HG03280 (cell line): ENCODE measurements at regions not wholly inside any gene's neighbourhood (a gene's known extent, or its start where the extent isn't known, plus 50 kb on each side); places are given as distances from the start of the nearest gene placed in this dataset.

Experiments used
- ATAC-seq: cut with Tn5 transposase; IDR thresholded peaks from one replicate; pipeline ENCODE4 v1.9.1; 2021; ENCODE audit warnings: mild to moderate bottlenecking, moderate library complexity; ENCODE audit not compliant: unreplicated experiment

DNA sequence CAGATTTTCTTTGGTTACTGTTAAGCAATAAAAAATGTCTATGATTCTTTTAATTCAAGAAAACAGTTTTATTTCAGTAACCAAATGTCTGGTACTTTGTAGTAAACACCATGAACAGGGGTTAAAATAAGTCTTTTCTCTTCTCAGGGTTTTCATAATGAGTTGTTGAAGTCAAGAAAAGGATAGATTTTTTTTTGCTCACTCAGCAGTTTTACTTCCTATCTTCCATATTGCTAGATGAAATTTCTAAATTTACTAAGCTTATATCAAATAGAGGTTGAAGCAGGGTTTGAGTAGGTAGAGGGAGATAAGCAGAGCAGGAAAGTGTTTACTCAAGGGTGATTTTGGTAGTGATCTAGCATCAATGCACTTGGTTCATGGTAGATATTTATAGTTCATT is 1031.3 kb downstream of the C4orf33 start:
- no peak for ATAC-seq

GRCh38 chr4:130131536-130131935 is 1035.6 kb downstream of the C4orf33 start:
- ATAC-seq, result no peak

DNA sequence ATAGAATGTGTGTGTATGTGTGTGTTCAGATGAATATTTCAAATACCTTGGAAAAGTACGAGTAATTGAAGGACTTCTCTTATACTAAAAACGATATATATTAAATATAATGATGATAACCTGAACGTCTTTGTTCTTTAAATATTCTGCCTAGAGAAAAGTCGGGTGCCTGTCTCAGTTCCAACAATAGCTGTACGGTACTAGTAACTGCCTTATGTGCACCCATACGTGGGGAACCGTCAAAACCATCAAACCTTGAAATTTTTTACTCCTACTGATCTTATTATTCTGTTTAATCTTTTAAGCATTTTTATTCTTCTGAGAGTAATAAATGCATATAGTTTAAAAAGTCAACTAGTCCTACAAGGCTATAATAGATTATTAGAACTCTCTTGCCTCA is 1045.7 kb downstream of the C4orf33 start:
- no peak for ATAC-seq

DNA sequence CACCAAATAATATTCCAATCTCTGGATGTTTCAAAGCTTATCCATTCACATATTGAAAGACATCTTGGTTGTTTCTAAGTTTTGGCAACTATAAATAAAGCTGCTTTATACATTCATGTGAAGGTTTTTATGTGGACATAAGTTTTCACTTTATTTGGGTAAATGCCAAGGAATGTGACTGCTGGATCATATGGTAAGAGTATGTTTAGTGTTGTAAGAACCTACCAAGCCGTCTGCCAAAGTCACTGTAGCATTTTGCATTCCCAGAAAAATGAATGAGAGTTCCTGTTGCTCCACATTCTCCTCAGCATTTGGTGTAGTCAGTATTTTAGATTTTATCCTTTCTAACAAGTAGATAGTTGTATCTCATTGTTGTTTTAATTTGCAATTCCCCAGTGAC is 1047.7 kb downstream of the C4orf33 start:
- no peak for ATAC-seq

- ATAC-seq, result no peak
These were observed 1050.8 kb downstream of the C4orf33 start for GRCh38 chr4:130146773-130147172.

- ATAC-seq, result no peak
These were observed 1051.7 kb downstream of the C4orf33 start for GRCh38 chr4:130147641-130148040.

- ATAC-seq, result no peak
These were observed 1058.9 kb downstream of the C4orf33 start for GRCh38 chr4:130154901-130155300.

DNA sequence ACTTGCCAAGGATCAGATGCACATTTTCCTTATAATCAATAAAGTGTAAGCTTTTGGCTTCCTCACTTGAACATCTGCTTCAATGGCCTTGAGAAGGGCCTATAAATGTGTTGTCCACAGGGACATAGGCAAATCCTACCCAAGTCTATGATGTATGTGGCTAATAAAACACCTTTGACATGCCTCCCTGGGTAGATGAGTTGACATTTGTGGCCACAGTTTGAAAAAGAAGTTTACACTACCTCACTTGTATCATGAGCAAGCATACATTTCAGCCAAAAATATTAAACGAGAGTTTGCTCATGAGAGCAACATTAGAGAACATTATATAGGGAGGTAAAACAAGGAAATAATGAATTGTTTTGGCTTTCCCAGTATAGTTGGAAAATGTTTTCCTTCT is 1067.7 kb downstream of the C4orf33 start:
- ATAC-seq, result no peak

DNA sequence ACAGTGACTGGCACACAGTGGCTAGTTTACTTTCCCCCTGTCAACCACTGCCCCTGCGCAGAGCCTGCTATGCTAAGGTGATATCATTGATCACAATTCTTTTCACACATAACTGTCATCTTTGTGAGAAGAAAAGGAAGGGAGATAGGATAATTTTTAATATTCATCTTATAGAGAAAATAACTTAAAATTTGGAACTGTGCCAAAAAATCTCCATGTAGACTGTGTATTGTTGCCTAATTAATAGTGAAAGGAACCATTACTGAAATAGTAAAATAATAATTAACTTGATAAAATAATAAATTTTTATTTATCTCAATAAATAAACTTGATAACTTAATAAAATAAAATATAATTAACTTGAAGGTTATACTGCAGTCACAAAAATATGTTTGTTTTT is 1069.4 kb downstream of the C4orf33 start:
- ATAC-seq, result no peak

- no peak for ATAC-seq
These were observed 1076.2 kb downstream of the C4orf33 start for GRCh38 chr4:130172156-130172555.

DNA sequence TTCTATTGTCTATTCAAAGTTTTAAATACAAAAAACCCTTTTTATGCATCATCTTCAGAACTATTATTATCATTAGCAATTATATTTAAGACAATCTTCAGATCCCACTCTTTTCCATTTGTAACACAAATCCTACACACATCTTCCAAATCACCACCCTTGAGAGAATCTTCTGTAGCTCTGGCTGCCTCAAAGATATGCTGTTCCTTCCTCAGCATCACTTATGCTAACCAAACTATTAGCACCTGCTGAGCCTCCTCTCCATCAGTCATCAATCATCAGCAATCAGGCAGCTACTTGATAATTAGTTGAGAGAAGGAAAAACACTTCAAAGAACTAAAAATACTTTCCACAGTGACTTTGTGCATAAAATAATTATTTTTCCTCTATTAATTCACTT is 1082.2 kb downstream of the C4orf33 start:
- no peak for ATAC-seq

DNA sequence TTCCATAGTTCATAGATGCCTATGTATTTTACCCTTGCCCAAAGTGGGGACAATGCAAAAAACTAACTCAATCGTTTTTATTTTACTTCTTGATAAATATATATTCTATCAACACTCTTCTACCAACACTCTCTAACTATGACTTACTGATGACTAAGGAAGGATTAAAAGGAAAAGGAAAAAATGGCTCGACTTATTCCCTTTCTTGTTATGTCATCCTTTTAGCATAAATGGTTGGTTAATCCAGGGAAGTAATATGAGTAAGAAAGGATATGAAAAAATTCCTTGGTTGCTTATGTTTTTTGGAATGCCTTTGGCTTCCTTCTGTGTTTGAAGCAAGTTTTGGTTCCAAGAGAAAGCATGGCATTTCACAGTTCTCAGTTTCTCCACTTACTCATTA is 1087.1 kb downstream of the C4orf33 start:
- ATAC-seq, result no peak

DNA sequence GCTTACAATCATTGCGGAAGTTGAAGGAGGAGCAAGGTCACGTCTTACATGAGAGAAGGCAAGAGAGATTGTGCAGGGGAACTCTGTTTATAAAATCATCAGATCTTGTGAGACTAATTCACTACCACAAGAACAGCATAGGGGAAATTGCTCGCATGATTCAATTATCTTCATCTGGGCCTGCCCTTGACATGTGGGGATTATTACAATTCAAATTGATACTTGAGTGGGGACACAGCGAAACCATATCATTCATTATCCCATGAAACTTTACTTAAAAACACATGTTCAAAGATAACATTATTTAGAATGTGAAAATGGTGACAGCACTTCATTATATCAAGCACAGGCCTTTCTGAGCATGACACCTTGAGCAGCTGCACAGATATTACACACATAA is 1087.8 kb downstream of the C4orf33 start:
- ATAC-seq, result no peak

DNA sequence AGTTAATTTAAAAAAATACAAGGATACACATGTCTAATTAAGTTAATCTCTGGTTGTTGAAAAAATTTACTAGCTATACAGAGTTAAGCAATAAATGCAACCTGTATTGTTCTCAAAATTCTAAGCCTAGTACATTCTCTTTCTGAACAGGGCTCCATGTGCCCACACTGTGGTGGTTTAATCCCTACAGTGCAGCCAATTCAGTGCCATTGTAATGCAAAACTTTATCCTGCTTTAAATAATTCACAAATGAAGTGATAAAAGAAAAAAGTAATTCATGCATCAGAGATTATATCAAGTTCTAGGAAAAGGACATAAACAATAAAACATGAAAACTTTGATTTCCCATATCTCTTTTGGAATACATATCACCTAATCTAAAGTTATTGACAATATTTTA is 1089.2 kb downstream of the C4orf33 start:
- no peak for ATAC-seq

DNA sequence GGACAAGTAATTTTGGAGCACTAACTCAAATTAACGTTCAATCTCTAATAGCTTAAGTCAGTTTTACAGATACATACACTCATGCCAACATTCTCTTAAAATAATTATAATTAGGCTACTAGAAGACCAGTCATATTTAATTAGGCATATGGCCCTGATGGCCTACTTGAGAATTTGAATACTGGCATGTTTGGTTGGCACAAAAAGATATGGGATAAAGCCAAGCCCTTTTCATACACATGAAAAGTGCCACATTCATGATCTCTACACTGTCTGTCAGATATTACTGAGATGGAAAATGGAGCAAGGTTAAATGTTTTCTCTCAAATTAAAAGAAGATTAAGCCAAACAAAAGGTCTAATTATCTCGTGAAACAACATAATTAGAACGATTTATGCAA is 1091.0 kb downstream of the C4orf33 start:
- ATAC-seq, result no peak

GRCh38 chr4:130187587-130187986 is 1091.6 kb downstream of the C4orf33 start:
- no peak for ATAC-seq

DNA sequence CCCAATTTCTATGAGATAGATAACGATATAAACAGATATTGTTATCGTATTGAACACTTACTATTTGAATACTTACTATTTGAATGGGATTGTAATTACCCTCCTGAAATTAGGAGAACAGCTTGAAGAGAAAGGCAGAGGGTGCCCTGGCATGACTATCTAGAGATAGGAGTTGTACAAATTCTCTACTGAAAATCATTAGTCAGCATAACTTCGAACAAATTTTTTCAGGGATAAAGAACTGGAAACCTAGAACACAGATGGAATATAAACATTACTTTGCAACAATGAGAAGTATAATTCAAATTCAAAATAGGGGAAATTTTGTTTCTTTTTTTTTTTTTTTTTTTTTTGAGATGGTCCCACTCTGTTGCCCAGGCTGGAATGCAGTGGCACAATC is 1096.8 kb downstream of the C4orf33 start:
- ATAC-seq, result no peak

- no peak for ATAC-seq
These were observed 1102.0 kb downstream of the C4orf33 start for GRCh38 chr4:130197946-130198345.

- ATAC-seq, result no peak
These were observed 1107.6 kb downstream of the C4orf33 start for GRCh38 chr4:130203571-130203970.

GRCh38 chr4:130210864-130211263 is 1114.9 kb downstream of the C4orf33 start:
- ATAC-seq, result no peak

GRCh38 chr4:130214268-130214667 is 1118.3 kb downstream of the C4orf33 start:
- ATAC-seq, result no peak

DNA sequence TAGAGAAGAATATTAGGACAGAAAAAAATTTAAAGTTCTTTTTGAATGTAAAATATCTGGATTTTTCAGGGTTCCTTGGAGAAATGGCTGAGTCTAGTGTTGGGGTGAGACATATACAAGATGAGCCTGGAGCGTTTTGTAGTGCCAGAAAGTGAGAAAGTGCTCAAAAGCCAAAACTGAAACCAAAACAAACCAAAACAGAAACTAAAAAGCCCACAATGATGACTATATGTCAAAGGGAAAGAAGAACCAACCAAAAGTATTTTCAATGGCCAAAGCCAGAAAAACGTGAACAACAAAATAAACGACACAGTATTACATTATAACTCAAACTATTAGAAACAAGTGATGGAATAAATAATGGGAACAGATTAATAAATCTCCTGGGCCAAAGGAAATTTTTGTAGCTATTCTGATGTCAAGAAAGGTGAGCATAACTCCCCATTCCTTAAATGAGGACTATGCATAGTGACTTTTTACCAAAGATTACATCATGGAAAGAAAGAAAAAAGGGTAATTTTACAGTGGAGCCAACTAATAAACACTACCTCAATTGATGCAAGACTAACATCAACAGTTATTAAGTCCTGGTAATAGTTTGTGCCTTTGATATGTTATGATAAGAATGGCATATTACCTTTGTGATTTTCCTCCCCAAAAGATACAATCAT is 1137.6 kb downstream of the C4orf33 start:
- ATAC-seq, result peak; percentile 97

- no peak for ATAC-seq
These were observed 1142.2 kb downstream of the C4orf33 start for GRCh38 chr4:130238121-130238520.
